ENCODE measurements at regions not wholly inside any gene's neighbourhood (a gene's known extent, or its start where the extent isn't known, plus 50 kb on each side); places are given as distances from the start of the nearest gene placed in this dataset.

- Histone ChIP-seq H3T11ph (ENCODE audit: low read length) (no peak overlapping the region), H3K56ac (ENCODE audit: insufficient read length, low read depth, low read length) (no peak overlapping the region), H3K9me3 (ENCODE audit: control insufficient read depth, low read depth, low read length) (no peaks in the 10 kb centered on the region), H3K23ac (ENCODE audit: insufficient read length, low read depth, low read length) (no peak overlapping the region), H3K27ac (ENCODE audit: insufficient read length, low read depth, low read length) (no peak overlapping the region), H3K27me3 (ENCODE audit: insufficient read depth, low read length) (no peaks in the 10 kb centered on the region), H2BK15ac (ENCODE audit: low read depth, low read length) (no peak overlapping the region), H3K79me2 (ENCODE audit: insufficient read depth, low read length) (no peaks in the 10 kb centered on the region), H4K8ac (replicated peaks; ENCODE audit: insufficient read length, low read depth, low read length) (no peak overlapping the region), H2BK12ac (ENCODE audit: insufficient read length, low read depth, low read length) (no peak overlapping the region), H3K9ac (ENCODE audit: extremely low read depth, insufficient read length, low read length) (no peak overlapping the region), H2BK120ac (ENCODE audit: low read depth, low read length, poor library complexity, severe bottlenecking) (no peak overlapping the region), H2AFZ (ENCODE audit: low read length) (no peak overlapping the region), H3K79me1 (ENCODE audit: insufficient read depth, low read depth, low read length, poor library complexity, severe bottlenecking) (no peaks in the 10 kb centered on the region), H4K20me1 (ENCODE audit: control insufficient read depth, insufficient read depth, insufficient read length) (no peaks in the 10 kb centered on the region), H2AK5ac (ENCODE audit: insufficient read length, low read length) (no peak overlapping the region), H2BK5ac (ENCODE audit: insufficient read length, low read length) (no peak overlapping the region), H3K4me2 (ENCODE audit: insufficient read depth, insufficient read length, low read length) (no peak overlapping the region), H3K4me1 (ENCODE audit: insufficient read depth, low read length) (peaks cover 4% of the 10 kb centered on the region; the same call in 1 of the 2 replicates), H4K91ac (ENCODE audit: insufficient read length, low read depth, low read length) (no peak overlapping the region), H2BK20ac (ENCODE audit: low read depth, low read length, poor library complexity, severe bottlenecking) (no peak overlapping the region), H3K18ac (ENCODE audit: insufficient read length, low read depth, low read length) (no peak overlapping the region), H4K5ac (ENCODE audit: insufficient read length, low read depth, low read length) (no peak overlapping the region), H3K23me2 (ENCODE audit: insufficient read length, low read depth, low read length, poor library complexity, severe bottlenecking) (no peaks in the 10 kb centered on the region), H3K4ac (ENCODE audit: low read depth, low read length) (no peak overlapping the region), H3K14ac (ENCODE audit: insufficient read depth, low read length) (no peak overlapping the region)
- Mint-ChIP-seq H3K36me3 (ENCODE audit: insufficient read depth in 1 of 3, low read depth in 3 of 3) (no peaks in the 10 kb centered on the region), H3K27ac (no peak overlapping the region), H3K27me3 (ENCODE audit: low read depth) (no peaks in the 10 kb centered on the region), H3K4me1 (peaks cover 14% of the 10 kb centered on the region in 2 experiments), H3K9me3 (no peaks in the 10 kb centered on the region), H3K4me3 (no peak overlapping the region)
- TF ChIP-seq CTCF (conservative IDR thresholded peaks at IDR 0.05): no peak
- no peak for DNase-seq
- no CpG with 5 or more reads among the region's 4 CpGs for WGBS (ENCODE audit: extremely low coverage, insufficient read length, low lambda C conversion rate)
Observed at GRCh38 chr4:63729519-63729918, 679.7 kb downstream of the TECRL start.

Measured in H9 (cell line).